Heart left ventricle (tissue), 16 donors: ENCODE measurements at regions not wholly inside any gene's neighbourhood (a gene's known extent, or its start where the extent isn't known, plus 50 kb on each side); places are given as distances from the start of the nearest gene placed in this dataset.

ENCODE experiments used
- ATAC-seq, 4 donors: fragments of 200-7000 bp; cut with Tn5 transposase; one replicate each; pipeline ENCODE4 v1.9.1; 2020 to 2022; ENCODE audit warnings: moderate library complexity in 4 of 4, mild to moderate bottlenecking in 3 of 4, moderate number of reproducible peaks in 1 of 4
- DNase-seq, 5 donors: peaks; one replicate each; pipeline ENCODE4 v3.0.0-alpha.2; 2020
- H3K27ac ChIP-seq, 12 donors: fragments of 200-600 bp; sonication (generic) in 4 of 12; one replicate each; pipeline versions ENCODE4 v1.5.0 to v1.8.0; 2016 to 2022; ENCODE audit warnings: mild to moderate bottlenecking in 2 of 12
- H3K27me3 ChIP-seq, 9 donors: fragments of 200-600 bp; sonication (generic) in 2 of 9; one replicate each; pipeline versions ENCODE4 v1.5.1 to v1.8.0; 2016 to 2022; ENCODE audit warnings: mild to moderate bottlenecking in 3 of 9
- H3K36me3 ChIP-seq, 9 donors: fragments of 200-600 bp; sonication (generic) in 2 of 9; one replicate each; pipeline versions ENCODE4 v1.5.0 to v1.8.0; 2018 to 2022; ENCODE audit warnings: mild to moderate bottlenecking in 2 of 9
- H3K4me1 ChIP-seq, 12 donors: fragments of 200-600 bp; sonication (generic) in 4 of 12; one replicate each; pipeline versions ENCODE4 v1.5.0 to v1.8.0; 2016 to 2022; ENCODE audit warnings: mild to moderate bottlenecking in 3 of 12
- H3K4me3 ChIP-seq, 12 donors: fragments of 200-600 bp; sonication (generic) in 4 of 12; one replicate each; pipeline versions ENCODE4 v1.5.0 to v1.8.0; 2017 to 2022; ENCODE audit warnings: mild to moderate bottlenecking in 9 of 12, moderate library complexity in 4 of 12
- H3K9me3 ChIP-seq, 12 donors: fragments of 200-600 bp; sonication (generic) in 4 of 12; one replicate each; pipeline versions ENCODE4 v1.5.0 to v1.8.0; 2016 to 2022; ENCODE audit warnings: mild to moderate bottlenecking in 1 of 12
- POLR2A ChIP-seq, 2 donors: fragments of 450-650 bp; IDR thresholded peaks; one replicate each; pipeline ENCODE4 v1.6.1; 2017; ENCODE audit warnings: antibody characterized with exemption in 2 of 2, mild to moderate bottlenecking in 2 of 2, moderate library complexity in 2 of 2
- WGBS, 4 donors: extraction: QIAGEN DNeasy Blood & Tissue Kit in 2 of 4; methylation state at CpG; one replicate each; pipeline versions ENCODE4 v1.1.5 to v1.1.7; 2013 to 2018; 5-methylcytosine and 5-hydroxymethylcytosine counted together
- intact Hi-C, 10 donors: fragments of 100-400 bp; cut with DNase I; formaldehyde crosslinking; loops; one replicate each; pipeline versions ENCODE4 v1.11.1 to v1.14.2; 2022
- TF ChIP-seq, protein P1 (sequence below), 12 donors: fragments of 200-600 bp; sonication (generic) in 4 of 12; IDR thresholded peaks; one replicate each; pipeline versions ENCODE4 v1.5.0 to v1.8.0; 2018 to 2022; ENCODE audit warnings: antibody characterized with exemption in 12 of 12, mild to moderate bottlenecking in 5 of 12
- donor health status: ischemic (EF 13 %, LVEDD 7.1; RV severe dilation, severe dysfunction).
- donor health status: healthy with polysubstance abuse.
- donor health status: DM: no; HTN: yes; CAD: no.
- donor health status: DM: no; HTN: no; CAD: no.
- donor health status: ischemic (EF 25% LVEDD 6.9; RV normal size, moderate dysfunction).
- donor health status: ischemic (EF 25% LVEDD 5.7; RV mildly dilated, moderate dysfunction).
- donor health status: healthy.
- donor health status: DM: yes; HTN: yes; CAD: no.
- donor health status: ischemic (EF 35%, LVEDD 5.7; RV mildly dilated, moderate dysfunction).
- donor health status: nonischemic (EF 11% LVEDD 7.7; RV severe dilation, severe dysfunction).
- donor health status: DM: yes; HTN: yes; CAD: no.
- donor health status: PGD.
- donor health status: ischemic (EF 29% LVEDD 5.4; RV normal size, mild dysfunction).
- donor health status: nonischemic (EF 23%, LVEDD 6.1; RV moderate dilation, normal function).

GRCh38 chr12:80988986-80989385 lies 51.3 kb upstream of the LIN7A start:
- ATAC-seq, result peak in 1 of 4 donors; percentile 20

More at GRCh38 chr12:80988986-80989385, 51.3 kb upstream of the LIN7A start:
- WGBS, 4 donors, result 38 to 42% (median 39%) methylated on average over 3 of the region's 3 CpGs
- no peak overlapping the region for H3K27ac ChIP-seq
- no peak overlapping the region for H3K4me3 ChIP-seq
- H3K9me3 ChIP-seq, result no peaks in the 10 kb centered on the region
- no peaks in the 10 kb centered on the region for H3K4me1 ChIP-seq
- TF ChIP-seq, protein P1, sequence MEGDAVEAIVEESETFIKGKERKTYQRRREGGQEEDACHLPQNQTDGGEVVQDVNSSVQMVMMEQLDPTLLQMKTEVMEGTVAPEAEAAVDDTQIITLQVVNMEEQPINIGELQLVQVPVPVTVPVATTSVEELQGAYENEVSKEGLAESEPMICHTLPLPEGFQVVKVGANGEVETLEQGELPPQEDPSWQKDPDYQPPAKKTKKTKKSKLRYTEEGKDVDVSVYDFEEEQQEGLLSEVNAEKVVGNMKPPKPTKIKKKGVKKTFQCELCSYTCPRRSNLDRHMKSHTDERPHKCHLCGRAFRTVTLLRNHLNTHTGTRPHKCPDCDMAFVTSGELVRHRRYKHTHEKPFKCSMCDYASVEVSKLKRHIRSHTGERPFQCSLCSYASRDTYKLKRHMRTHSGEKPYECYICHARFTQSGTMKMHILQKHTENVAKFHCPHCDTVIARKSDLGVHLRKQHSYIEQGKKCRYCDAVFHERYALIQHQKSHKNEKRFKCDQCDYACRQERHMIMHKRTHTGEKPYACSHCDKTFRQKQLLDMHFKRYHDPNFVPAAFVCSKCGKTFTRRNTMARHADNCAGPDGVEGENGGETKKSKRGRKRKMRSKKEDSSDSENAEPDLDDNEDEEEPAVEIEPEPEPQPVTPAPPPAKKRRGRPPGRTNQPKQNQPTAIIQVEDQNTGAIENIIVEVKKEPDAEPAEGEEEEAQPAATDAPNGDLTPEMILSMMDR (IDR thresholded peaks at IDR 0.05), result no peak
- no peak for TF ChIP-seq POLR2A (IDR thresholded peaks at IDR 0.05)
- intact Hi-C loops, result no loop called here
- H3K27me3 ChIP-seq, result no peaks in the 10 kb centered on the region
- H3K36me3 ChIP-seq, result no peaks in the 10 kb centered on the region
- no peak for DNase-seq
